HepG2 (cell line): ENCODE measurements at regions not wholly inside any gene's neighbourhood (a gene's known extent, or its start where the extent isn't known, plus 50 kb on each side); places are given as distances from the start of the nearest gene placed in this dataset.

Experiments
- ATAC-seq: fragments of 200-7000 bp; cut with Tn5 transposase; 3 replicates; pipeline ENCODE4 v1.9.1; 2020; ENCODE audit warnings: mild to moderate bottlenecking, moderate library complexity
- BruUV-seq: library from RNA; stranded (reverse); fragments of 400-500 nt; replicated peaks from 2 replicates; lab custom pipeline; 2021; lab: Mats Ljungman, UMichigan
- CTCF ChIA-PET: fragments of 300-600 bp; formaldehyde crosslinking; extraction: SDS; loops from one replicate; lab custom pipeline; 2021; ENCODE audit warnings: low total read pairs, inconsistent platforms, low intra/inter-chr PET ratio; lab: Yijun Ruan, JAX
- POLR2A ChIA-PET: fragments of 350-600 bp; sonication (Branson Sonifier 250); formaldehyde crosslinking; loops from one replicate; lab custom pipeline; 2020; ENCODE audit warnings: antibody characterized with exemption, inconsistent platforms; lab: Yijun Ruan, JAX
- DNase-seq: peaks from one replicate; pipeline ENCODE4 v3.0.0-alpha.2; 2015; ENCODE audit warnings: low spot score
- FAIRE-seq: peaks from 3 replicates; lab custom pipeline; 2011; peaks lifted over from hg19 to GRCh38; lab: Jason Lieb, UNC
- H2AFZ ChIP-seq: one replicate; pipeline ENCODE4 v1.6.1; 2011; ENCODE audit warnings: low read length, inconsistent platforms
- H3K27ac ChIP-seq: fragments of 300-600 bp; 3 replicates; pipeline ENCODE4 v1.8.0; 2011; ENCODE audit warnings: mixed run types, mild to moderate bottlenecking, mixed read lengths, low read length, inconsistent platforms; ENCODE audit not compliant: insufficient read depth; ENCODE audit errors: extremely low read length
- H3K27me3 ChIP-seq, 2 experiments: fragments of 200-600 bp in 1 of 2; 2 replicates in 1 of 2; 3 replicates in 1 of 2; pipeline versions ENCODE4 v1.6.0 to v1.8.0; 2011; ENCODE audit warnings: low read length in 2 of 2, mild to moderate bottlenecking in 2 of 2, moderate library complexity in 2 of 2, inconsistent platforms in 1 of 2; ENCODE audit not compliant: insufficient read depth in 2 of 2, control insufficient read depth in 1 of 2
- H3K36me3 ChIP-seq, 2 experiments: fragments of 200-600 bp in 1 of 2; replicated peaks in 1 of 2; 2 replicates in 1 of 2; 3 replicates in 1 of 2; pipeline versions ENCODE4 v1.5.1 to v1.8.0; 2011; ENCODE audit warnings: low read length in 2 of 2, inconsistent platforms in 1 of 2; ENCODE audit not compliant: insufficient read depth in 2 of 2, control insufficient read depth in 1 of 2
- H3K4me1 ChIP-seq: 2 replicates; pipeline ENCODE4 v1.5.1; 2012; ENCODE audit warnings: low read length, inconsistent platforms; ENCODE audit not compliant: insufficient read depth
- H3K4me2 ChIP-seq: 2 replicates; pipeline ENCODE4 v1.6.0; 2011; ENCODE audit warnings: low read depth, low read length, inconsistent platforms
- H3K4me3 ChIP-seq, 3 experiments: fragments of 200-600 bp in 1 of 3; sonication (generic), shearing (Covaris generic) in 1 of 3; replicated peaks in 1 of 3; 2 replicates each; pipeline ENCODE4 v1.5.1; 2011 to 2016; ENCODE audit warnings: low read length in 3 of 3, inconsistent platforms in 2 of 3, low read depth in 2 of 3, mild to moderate bottlenecking in 2 of 3, control low read depth in 1 of 3, mixed read lengths in 1 of 3; ENCODE audit not compliant: insufficient read depth in 1 of 3
- H3K79me2 ChIP-seq: one replicate; pipeline ENCODE4 v1.6.1; 2011; ENCODE audit warnings: low read length, inconsistent platforms; ENCODE audit not compliant: insufficient read depth
- H3K9ac ChIP-seq: 2 replicates; pipeline ENCODE4 v1.6.0; 2011; ENCODE audit warnings: mild to moderate bottlenecking, low read depth, low read length, inconsistent platforms; ENCODE audit not compliant: insufficient read depth
- H3K9me3 ChIP-seq: 2 replicates; pipeline ENCODE4 v1.5.1; 2012; ENCODE audit warnings: mild to moderate bottlenecking, low read length
- H4K20me1 ChIP-seq: 2 replicates; pipeline ENCODE4 v1.6.0; 2011; ENCODE audit warnings: inconsistent platforms, mild to moderate bottlenecking, low read length, moderate library complexity; ENCODE audit not compliant: insufficient read depth
- ARHGAP35 ChIP-seq: sonication (generic); formaldehyde crosslinking; IDR thresholded peaks from 2 replicates; pipeline ENCODE4 v1.9.0; 2022; ENCODE audit warnings: mild to moderate bottlenecking, inconsistent platforms, moderate library complexity, missing genetic modification reagents, borderline replicate concordance
- ATF1 ChIP-seq: IDR thresholded peaks from 2 replicates; pipeline ENCODE4 v1.6.1; 2016; ENCODE audit warnings: mild to moderate bottlenecking, control low read depth
- ATRX ChIP-seq: sonication (generic); formaldehyde crosslinking; IDR thresholded peaks from 2 replicates; pipeline ENCODE4 v1.4.0; 2020; ENCODE audit warnings: missing genetic modification reagents, borderline replicate concordance
- FOXO1 ChIP-seq: sonication (generic); formaldehyde crosslinking; IDR thresholded peaks from 2 replicates; pipeline ENCODE4 v1.4.0; 2020; ENCODE audit warnings: missing genetic modification reagents
- GTF3A ChIP-seq: sonication (generic); formaldehyde crosslinking; conservative IDR thresholded peaks from 2 replicates; pipeline ENCODE4 v1.4.0; 2020; ENCODE audit warnings: mild to moderate bottlenecking, missing genetic modification reagents
- HOXA5 ChIP-seq: sonication (generic); formaldehyde crosslinking; IDR thresholded peaks from 2 replicates; pipeline ENCODE4 v1.4.0; 2020; ENCODE audit warnings: missing genetic modification reagents
- IRF1 ChIP-seq: sonication (generic); formaldehyde crosslinking; IDR thresholded peaks from 2 replicates; pipeline ENCODE4 v1.4.0; 2020; ENCODE audit warnings: low read depth, mild to moderate bottlenecking, missing genetic modification reagents
- LRRFIP1 ChIP-seq: sonication (generic); formaldehyde crosslinking; conservative IDR thresholded peaks from 2 replicates; pipeline ENCODE4 v1.4.0; 2020; ENCODE audit warnings: missing genetic modification reagents
- MXI1 ChIP-seq: IDR thresholded peaks from 3 replicates; pipeline ENCODE4 v1.6.1; 2012; ENCODE audit warnings: low read depth, low read length, inconsistent platforms, borderline replicate concordance
- NFKB2 ChIP-seq: sonication (generic); formaldehyde crosslinking; IDR thresholded peaks from 2 replicates; pipeline ENCODE4 v1.4.0; 2020; ENCODE audit warnings: missing genetic modification reagents, borderline replicate concordance
- ZBTB14 ChIP-seq: sonication (generic); formaldehyde crosslinking; IDR thresholded peaks from 2 replicates; pipeline ENCODE4 v1.4.0; 2020; ENCODE audit warnings: missing genetic modification reagents
- ZFP90 ChIP-seq: sonication (generic); formaldehyde crosslinking; IDR thresholded peaks from 2 replicates; pipeline ENCODE4 v1.8.0; 2022; ENCODE audit warnings: missing genetic modification reagents, mild to moderate bottlenecking, inconsistent platforms, borderline replicate concordance
- ZNF580 ChIP-seq: IDR thresholded peaks from 2 replicates; pipeline ENCODE4 v1.6.1; 2016; ENCODE audit warnings: low read depth, borderline replicate concordance
- ZNF709 ChIP-seq: sonication (generic); formaldehyde crosslinking; IDR thresholded peaks from 2 replicates; pipeline ENCODE4 v1.5.0; 2020; ENCODE audit warnings: mild to moderate bottlenecking, missing genetic modification reagents
- ZNF720 ChIP-seq: sonication (generic); formaldehyde crosslinking; IDR thresholded peaks from 2 replicates; pipeline ENCODE4 v1.4.0; 2020; ENCODE audit warnings: missing genetic modification reagents
- ZNF782 ChIP-seq: sonication (generic); formaldehyde crosslinking; IDR thresholded peaks from 2 replicates; pipeline ENCODE4 v1.4.0; 2020; ENCODE audit warnings: missing genetic modification reagents, mild to moderate bottlenecking, borderline replicate concordance
- ZNF784 ChIP-seq: sonication (generic); formaldehyde crosslinking; IDR thresholded peaks from 2 replicates; pipeline ENCODE4 v1.5.1; 2020; ENCODE audit warnings: missing genetic modification reagents, mild to moderate bottlenecking, borderline replicate concordance
- ZNF883 ChIP-seq: sonication (generic); formaldehyde crosslinking; IDR thresholded peaks from 2 replicates; pipeline ENCODE4 v1.5.1; 2020; ENCODE audit warnings: mild to moderate bottlenecking, missing genetic modification reagents; ENCODE audit errors: not compliant biosample characterization
- whole genome bisulfite sequencing: methylation state at CpG from one replicate; pipeline ENCODE4 v1.1.6; 2017; ENCODE audit warnings: low lambda C conversion rate; 5-methylcytosine and 5-hydroxymethylcytosine counted together
- in situ Hi-C: cut with HindIII; loops from 2 replicates; pipeline ENCODE4 v1.10.0; 2017; ENCODE audit warnings: low pct_unique_long_range_greater_than_20kb; ENCODE audit not compliant: extremely low pct_ligation_motif_present
- intact Hi-C: fragments of 100-400 bp; cut with micrococcal nuclease; formaldehyde crosslinking; loops from one replicate; pipeline ENCODE4 v1.10.0; 2022; ENCODE audit not compliant: unreplicated experiment

- DNase-seq (no peak), FAIRE-seq (no peak), ATAC-seq (no peak)
- Histone ChIP-seq H3K27me3 (peaks cover 0 to 3% of the 10 kb centered on the region in 2 experiments; a peak in 1 of 5 replicates), H3K36me3 (no peaks in the 10 kb centered on the region), H3K4me3 (no peak overlapping the region), H3K9ac (no peak overlapping the region), H2AFZ (no peak overlapping the region), H3K9me3 (no peaks in the 10 kb centered on the region), H4K20me1 (no peaks in the 10 kb centered on the region), H3K27ac (no peak overlapping the region), H3K4me1 (peaks cover 13% of the 10 kb centered on the region), H3K4me2 (no peak overlapping the region), H3K79me2 (no peaks in the 10 kb centered on the region)
- BruUV-seq, result no TSS peak
- CTCF ChIA-PET, result no interaction called here
- POLR2A ChIA-PET, result no interaction called here
- intact Hi-C loops (no loop called here), in situ Hi-C loops (no loop called here)
- no peak for TF ChIP-seq ZNF784 (CRISPR knock-in tag)
- no peak for TF ChIP-seq IRF1
- no peak for TF ChIP-seq LRRFIP1 (CRISPR knock-in tag)
- no peak for TF ChIP-seq GTF3A (CRISPR knock-in tag)
- TF ChIP-seq ZBTB14 (CRISPR knock-in tag), result no peak
- no peak for TF ChIP-seq HOXA5 (CRISPR knock-in tag)
- TF ChIP-seq ATF1 (CRISPR knock-in tag), result no peak
- TF ChIP-seq ARHGAP35 (CRISPR knock-in tag), result no peak
- TF ChIP-seq ZNF720 (CRISPR knock-in tag), result no peak
- no peak for TF ChIP-seq ZNF709 (CRISPR knock-in tag)
- TF ChIP-seq ZNF580 (CRISPR knock-in tag), result no peak
- TF ChIP-seq MXI1, result no peak
- TF ChIP-seq FOXO1 (CRISPR knock-in tag), result no peak
- TF ChIP-seq ZNF782, result no peak
- TF ChIP-seq ATRX (CRISPR knock-in tag), result no peak
- TF ChIP-seq NFKB2, result no peak
- TF ChIP-seq ZFP90 (CRISPR knock-in tag), result no peak
- no peak for TF ChIP-seq ZNF883 (CRISPR knock-in tag)
- WGBS, result 77% methylated on average over 5 of the region's 5 CpGs
Observed at GRCh38 chr18:10076502-10077030, 162.8 kb downstream of the VAPA start.
